ENCODE measurements at regions not wholly inside any gene's neighbourhood (a gene's known extent, or its start where the extent isn't known, plus 50 kb on each side); places are given as distances from the start of the nearest gene placed in this dataset.
A peak's percentile ranks its signal among the peaks of the same experiment; 100 is the strongest.
"Not testable (repeated sequence)": the region's sequence is repeated elsewhere in the genome, so short reads cannot be mapped to it uniquely, and the experiment has no call there.

DNA sequence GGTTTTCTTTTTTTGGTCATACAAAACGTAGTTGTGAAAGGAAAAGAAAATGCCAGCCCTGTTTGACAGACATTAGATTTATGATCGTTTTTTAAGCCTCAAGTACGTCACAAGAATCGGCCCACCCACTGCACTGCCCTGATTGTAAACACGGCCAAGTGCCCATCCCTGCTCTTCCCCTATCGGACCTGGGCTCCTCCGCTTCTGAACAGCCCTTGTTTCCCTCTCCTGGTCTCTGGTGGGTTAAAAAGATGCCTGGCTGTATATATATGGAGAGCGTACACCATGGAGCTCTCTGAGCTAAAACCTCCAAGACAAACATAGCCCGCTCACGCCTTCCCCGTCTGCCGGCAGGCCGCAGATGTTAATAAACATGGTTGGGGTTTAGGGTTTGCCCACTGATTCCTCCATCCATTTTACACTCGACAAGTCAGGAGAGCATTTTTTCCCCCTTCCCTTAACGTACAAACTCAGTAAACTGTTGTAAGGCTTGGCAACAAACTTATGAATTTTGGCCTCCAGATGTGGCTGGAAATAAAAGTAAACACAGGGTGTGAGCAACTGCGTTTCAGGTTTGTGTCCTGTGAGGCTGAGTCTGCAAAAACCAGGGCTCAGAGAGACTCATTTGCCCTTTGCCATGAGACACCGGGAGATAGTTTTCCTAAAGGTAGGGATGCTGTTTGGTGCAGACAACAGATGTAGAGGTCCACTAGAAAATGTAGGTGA is 325.9 kb downstream of the SOX9 start:
- DNase-seq (ENCODE audit: low spot score): no peak

- no peak for DNase-seq (ENCODE audit: low spot score)
Measured at GRCh38 chr17:72447251-72447640, 326.4 kb downstream of the SOX9 start.

GRCh38 chr17:72448019-72448418 is 327.2 kb downstream of the SOX9 start:
- DNase-seq (ENCODE audit: low spot score): no peak

- DNase-seq (ENCODE audit: low spot score): no peak
Measured at GRCh38 chr17:72452286-72453173, 331.7 kb downstream of the SOX9 start.

DNA sequence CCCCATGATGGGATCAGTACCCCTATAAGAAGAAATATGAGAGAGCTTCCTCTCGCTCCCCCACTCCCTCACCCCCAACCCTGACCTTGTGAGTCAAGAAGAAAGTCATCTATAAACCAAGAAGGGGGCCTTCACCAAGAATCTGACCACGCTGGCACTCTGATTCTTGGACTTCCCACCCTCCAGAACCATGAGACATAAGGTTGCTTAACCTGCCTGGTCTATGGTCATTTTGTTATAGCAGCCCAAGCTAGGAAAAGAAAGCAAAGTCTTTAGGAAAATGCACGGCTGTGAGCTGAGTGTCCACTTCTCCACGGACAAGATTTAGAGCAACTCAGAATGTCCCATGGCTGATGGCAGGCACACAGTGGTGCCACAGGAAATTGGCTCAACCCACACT is 333.5 kb downstream of the SOX9 start:
- DNase-seq (ENCODE audit: low spot score): no peak

DNA sequence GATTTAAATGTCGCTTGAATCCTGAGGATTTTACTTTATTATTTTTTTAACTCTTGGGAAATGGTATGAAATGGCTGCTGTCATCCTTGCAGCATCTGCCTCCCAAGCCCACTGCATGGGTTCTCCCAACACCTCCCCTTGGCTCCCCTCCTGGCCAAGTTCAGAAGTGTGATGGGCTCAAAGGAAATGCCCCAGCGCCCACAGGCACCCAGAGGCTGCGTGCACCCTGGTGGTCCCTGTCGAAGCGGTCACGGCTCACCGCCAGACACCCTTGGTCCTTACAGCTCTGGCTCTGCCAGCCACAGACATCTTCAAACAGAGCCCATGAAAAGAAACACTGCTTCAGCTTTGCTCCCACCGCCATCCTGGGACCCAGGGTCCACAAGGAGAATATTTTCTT is 334.7 kb downstream of the SOX9 start:
- DNase-seq (ENCODE audit: low spot score): peak; percentile 25

- peak; percentile 96 for DNase-seq (ENCODE audit: low spot score)
Measured at GRCh38 chr17:72456075-72456474, 335.3 kb downstream of the SOX9 start.

- DNase-seq (ENCODE audit: low spot score): peak; percentile 64
Measured at GRCh38 chr17:72457712-72458111, 336.9 kb downstream of the SOX9 start.

GRCh38 chr17:72458301-72458700 is 337.5 kb downstream of the SOX9 start:
- no peak for DNase-seq (ENCODE audit: low spot score)

GRCh38 chr17:72460711-72461110 is 339.9 kb downstream of the SOX9 start:
- no peak for DNase-seq (ENCODE audit: low spot score)

GRCh38 chr17:72461757-72462156 is 340.9 kb downstream of the SOX9 start:
- DNase-seq (ENCODE audit: low spot score): no peak

DNA sequence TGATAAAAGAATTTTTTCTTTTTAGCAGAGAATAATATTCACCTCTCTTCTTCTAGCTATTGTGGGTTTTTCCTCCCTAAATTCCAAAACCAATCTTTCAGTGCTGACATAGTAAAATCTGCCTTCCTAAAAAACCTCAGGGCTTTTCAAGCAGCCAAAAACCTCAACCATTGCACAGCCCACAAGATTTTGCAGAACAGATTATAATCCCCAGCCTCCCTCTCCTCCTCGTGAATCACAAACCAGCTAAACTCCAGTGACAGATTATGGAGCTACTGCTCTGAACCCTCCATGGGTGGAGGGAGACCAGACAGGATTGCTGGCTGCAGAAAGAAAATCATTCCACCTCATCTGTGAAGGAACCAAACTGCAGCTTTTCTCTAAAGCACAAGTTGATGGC is 341.6 kb downstream of the SOX9 start:
- no peak for DNase-seq (ENCODE audit: low spot score)

DNA sequence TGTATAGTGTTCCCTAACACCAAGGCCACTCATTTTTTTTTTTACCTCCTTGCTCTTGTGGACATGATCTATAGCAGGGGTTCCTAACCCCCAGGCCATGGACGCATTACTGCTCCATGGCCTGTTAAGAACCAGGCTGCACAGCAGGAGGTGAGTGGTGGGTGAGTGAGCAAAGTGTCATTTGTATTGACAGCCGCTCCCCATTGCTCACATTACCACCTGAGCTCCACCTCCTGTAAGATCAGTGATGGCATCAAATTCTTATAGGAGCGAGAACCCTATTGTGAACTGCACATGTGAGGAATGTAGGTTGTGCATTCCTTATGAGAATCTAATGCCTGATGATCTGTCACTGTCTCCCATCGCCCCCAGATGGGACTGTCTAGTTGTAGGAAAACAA is 342.0 kb downstream of the SOX9 start:
- DNase-seq (ENCODE audit: low spot score): no peak

DNA sequence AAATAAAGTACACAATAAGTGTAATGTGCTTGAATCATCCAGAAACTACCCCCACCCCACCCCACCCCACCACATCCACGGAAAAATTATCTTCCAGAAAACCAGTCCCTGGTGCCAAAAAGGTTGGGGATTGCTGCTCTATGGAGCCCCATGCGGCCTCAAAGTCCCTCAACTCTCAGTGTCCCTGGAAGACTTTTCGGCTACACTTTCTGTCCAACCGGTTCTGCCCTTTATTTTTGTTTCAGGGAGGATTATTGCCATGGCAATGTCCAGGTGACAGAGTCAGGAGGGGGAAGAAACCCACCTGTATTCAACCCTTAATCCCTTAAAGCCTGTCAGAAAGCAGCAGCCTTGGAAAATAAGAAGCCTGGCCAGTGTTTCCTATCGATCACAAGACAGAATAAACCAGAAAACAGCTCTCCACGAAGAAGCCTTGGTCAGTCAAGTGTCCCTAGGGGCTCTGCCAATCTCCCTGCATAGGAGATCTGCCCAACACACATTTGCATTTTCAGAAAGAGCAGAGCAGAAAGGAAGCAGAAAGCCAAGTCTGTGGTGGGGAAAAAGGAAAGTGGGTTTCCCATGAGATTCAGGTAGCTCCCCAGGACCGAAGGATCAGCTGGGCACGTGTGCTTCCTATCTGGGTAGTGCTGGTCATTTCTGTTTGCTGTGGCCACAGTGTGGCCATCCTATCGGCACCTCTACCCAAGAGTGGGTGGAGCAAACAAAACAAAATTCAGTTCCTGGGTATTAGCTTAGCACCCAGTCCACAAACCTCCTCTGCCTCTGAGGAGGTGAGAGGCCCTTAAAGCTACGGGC is 342.7 kb downstream of the SOX9 start:
- DNase-seq (ENCODE audit: low spot score): no peak

GRCh38 chr17:72464221-72464620 is 343.4 kb downstream of the SOX9 start:
- not testable (repeated sequence) for DNase-seq (ENCODE audit: low spot score)

- DNase-seq (ENCODE audit: low spot score): peak; percentile 99
Measured at GRCh38 chr17:72465191-72466024, 344.6 kb downstream of the SOX9 start.

DNA sequence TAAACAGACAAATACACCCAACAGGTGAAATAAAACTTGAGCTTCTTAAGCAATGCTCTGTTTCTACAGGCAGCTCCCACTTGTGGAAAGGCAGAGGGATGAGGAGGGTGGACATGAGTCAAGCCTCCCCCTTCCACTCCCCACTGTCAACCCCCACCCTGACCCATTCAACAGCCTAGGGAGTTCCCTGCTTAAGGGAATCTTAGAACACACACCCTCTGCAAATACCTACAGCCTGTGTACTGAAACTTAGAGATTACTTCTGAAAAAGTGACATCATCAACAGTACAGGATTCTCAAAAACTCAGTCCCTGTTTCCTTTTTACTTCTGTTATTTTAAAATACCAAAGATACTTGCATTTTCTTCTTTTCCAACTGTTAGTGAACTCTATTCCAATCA is 345.4 kb downstream of the SOX9 start:
- DNase-seq (ENCODE audit: low spot score): peak; percentile 94

DNA sequence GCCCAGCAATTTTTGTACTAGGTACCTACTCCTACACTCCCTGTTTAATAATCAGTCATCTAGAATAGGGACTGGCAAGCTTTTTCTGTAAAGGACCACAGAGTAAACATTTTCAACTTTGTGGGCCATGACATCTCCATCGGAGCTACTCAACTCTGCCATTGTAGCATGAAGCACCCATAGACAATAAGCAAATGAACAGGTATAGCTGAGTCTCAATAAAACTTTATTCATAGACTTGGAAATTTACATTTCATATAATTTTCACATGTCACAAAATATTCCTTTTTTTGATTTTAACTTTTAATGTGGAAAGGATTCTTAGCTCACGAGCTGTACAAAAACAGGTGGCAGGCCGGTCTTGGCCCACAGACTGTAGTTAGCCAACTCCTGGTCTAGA is 345.8 kb downstream of the SOX9 start:
- no peak for DNase-seq (ENCODE audit: low spot score)

DNA sequence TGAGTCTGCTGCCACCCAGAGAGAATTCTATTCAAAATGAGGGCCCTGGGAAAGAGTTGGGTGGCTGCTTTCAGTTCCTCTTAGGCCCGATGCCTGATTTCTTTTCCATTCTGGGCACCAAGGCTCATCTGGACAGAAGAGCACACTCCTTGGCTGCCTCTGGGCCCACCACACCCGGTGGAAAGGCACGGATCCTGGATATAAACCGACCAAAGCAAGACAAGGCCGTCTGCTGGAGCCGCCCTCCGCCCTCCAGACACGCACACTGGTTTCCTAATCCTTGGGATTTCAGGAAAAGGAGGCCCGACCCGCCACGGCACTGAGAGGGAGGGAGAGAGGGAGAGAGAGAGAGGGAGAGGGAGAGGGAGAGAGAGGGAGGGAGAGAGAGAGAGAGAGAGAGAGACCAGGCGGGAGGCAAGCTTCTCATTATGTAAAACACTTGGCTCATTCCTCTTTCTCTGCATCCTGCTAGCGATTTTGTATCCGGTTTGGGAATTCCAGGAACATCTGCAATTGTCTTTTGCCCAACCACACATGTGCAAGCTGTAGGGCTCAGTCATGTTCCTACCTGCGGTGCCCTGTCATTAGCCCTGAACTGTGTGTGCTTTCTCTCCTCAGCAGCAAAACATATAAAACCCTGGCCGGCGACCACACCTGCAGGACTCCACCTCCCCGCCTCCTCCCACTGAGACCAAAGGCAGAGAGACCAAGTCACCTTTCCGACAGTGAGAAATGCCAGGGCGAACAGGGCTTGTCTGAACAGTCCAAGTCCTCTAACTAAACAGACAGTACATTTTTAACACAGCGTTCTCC is 347.2 kb downstream of the SOX9 start:
- no peak for DNase-seq (ENCODE audit: low spot score)

GRCh38 chr17:72468841-72469240 is 348.0 kb downstream of the SOX9 start:
- DNase-seq (ENCODE audit: low spot score): no peak

Measured in A172 (cell line).